ENCODE measurements at regions not wholly inside any gene's neighbourhood (a gene's known extent, or its start where the extent isn't known, plus 50 kb on each side); places are given as distances from the start of the nearest gene placed in this dataset.

- H3K4me3 ChIP-seq (ENCODE audit: control insufficient read depth, low read depth, low read length) = no peak overlapping the region
- TF ChIP-seq, protein P1, sequence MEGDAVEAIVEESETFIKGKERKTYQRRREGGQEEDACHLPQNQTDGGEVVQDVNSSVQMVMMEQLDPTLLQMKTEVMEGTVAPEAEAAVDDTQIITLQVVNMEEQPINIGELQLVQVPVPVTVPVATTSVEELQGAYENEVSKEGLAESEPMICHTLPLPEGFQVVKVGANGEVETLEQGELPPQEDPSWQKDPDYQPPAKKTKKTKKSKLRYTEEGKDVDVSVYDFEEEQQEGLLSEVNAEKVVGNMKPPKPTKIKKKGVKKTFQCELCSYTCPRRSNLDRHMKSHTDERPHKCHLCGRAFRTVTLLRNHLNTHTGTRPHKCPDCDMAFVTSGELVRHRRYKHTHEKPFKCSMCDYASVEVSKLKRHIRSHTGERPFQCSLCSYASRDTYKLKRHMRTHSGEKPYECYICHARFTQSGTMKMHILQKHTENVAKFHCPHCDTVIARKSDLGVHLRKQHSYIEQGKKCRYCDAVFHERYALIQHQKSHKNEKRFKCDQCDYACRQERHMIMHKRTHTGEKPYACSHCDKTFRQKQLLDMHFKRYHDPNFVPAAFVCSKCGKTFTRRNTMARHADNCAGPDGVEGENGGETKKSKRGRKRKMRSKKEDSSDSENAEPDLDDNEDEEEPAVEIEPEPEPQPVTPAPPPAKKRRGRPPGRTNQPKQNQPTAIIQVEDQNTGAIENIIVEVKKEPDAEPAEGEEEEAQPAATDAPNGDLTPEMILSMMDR (conservative IDR thresholded peaks at IDR 0.05; ENCODE audit: control insufficient read depth, insufficient read depth, low read depth, low read length) = no peak
- DNase-seq (ENCODE audit: low read depth) = no peak
Measured at GRCh38 chr12:132397152-132397933, 68.0 kb upstream of the GALNT9 start.

- DNase-seq (ENCODE audit: low read depth) = no peak
- no peak overlapping the region for H3K4me3 ChIP-seq (ENCODE audit: control insufficient read depth, low read depth, low read length)
- TF ChIP-seq, protein P1 (conservative IDR thresholded peaks at IDR 0.05; ENCODE audit: control insufficient read depth, insufficient read depth, low read depth, low read length) = no peak
Measured at GRCh38 chr12:132396657-132397056, 67.3 kb upstream of the GALNT9 start.

DNA sequence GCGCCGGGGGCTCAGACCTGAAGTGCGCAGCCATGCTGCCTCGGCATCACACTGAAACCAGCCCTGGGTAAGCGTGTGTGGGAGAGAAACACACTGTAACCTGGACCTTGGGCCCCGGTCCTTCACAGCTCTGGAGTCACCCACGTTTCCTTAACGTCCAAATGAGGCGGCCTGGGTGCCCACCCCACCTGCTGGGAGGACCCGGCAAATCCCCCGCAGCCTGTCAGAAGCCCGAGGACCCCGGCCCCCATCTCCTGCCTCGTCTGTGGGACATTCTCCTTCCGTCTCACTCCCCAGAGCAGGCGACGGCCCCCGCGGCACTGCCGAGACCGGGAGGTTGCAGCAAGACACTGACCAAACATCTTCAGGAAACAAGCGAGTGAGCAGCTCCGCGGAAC lies 66.5 kb upstream of the GALNT9 start:
- DNase-seq (ENCODE audit: low read depth) = no peak
- H3K4me3 ChIP-seq (ENCODE audit: control insufficient read depth, low read depth, low read length) = no peak overlapping the region

DNA sequence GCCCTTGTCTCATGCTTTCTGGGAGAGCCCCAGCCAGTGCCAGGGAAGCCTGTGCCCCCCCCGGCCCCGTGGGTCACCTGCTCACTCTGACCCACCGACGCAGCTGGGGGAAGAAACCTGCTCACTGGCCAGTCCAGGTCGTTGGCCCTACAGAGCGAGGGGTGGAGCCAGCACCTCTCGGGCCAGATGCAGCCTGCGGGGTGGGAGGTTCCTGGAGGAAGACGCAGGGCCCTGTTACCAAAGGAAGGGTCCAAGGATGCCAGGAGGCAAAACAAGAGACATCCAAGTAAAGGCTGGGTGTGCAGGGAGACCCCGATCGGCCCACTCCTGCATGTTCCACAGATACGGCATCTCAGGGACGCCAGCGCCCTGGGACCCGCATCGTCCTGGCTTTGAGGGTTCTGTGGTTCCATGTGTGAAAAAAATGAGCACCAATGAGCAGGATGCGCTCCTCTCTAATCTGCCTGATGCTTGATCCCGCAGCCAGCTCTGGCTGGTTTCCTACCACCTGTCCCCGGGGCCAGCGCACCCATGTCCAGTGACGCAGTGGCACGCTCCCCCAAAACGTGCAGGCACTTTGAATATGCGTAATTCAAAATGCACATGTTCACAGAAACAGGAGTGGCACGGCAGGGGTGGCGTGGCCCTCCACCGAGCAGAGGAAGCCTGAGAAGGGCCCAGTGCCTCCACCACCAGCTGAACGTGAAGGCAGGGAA lies 66.0 kb upstream of the GALNT9 start:
- DNase-seq (ENCODE audit: low read depth) = no peak
- H3K4me3 ChIP-seq (ENCODE audit: control insufficient read depth, low read depth, low read length) = no peak overlapping the region
- TF ChIP-seq, protein P1 (conservative IDR thresholded peaks at IDR 0.05; ENCODE audit: control insufficient read depth, insufficient read depth, low read depth, low read length) = no peak

More for the DNA sequence above, 66.5 kb upstream of the GALNT9 start:
- TF ChIP-seq, protein P1 (conservative IDR thresholded peaks at IDR 0.05; ENCODE audit: control insufficient read depth, insufficient read depth, low read depth, low read length) = no peak

- TF ChIP-seq, protein P1 (conservative IDR thresholded peaks at IDR 0.05; ENCODE audit: control insufficient read depth, insufficient read depth, low read depth, low read length) = no peak
- H3K4me3 ChIP-seq (ENCODE audit: control insufficient read depth, low read depth, low read length) = no peak overlapping the region
- DNase-seq (ENCODE audit: low read depth) = no peak
Measured at GRCh38 chr12:132393991-132394949, 64.9 kb upstream of the GALNT9 start.

- TF ChIP-seq, protein P1 (conservative IDR thresholded peaks at IDR 0.05; ENCODE audit: control insufficient read depth, insufficient read depth, low read depth, low read length) = no peak
- DNase-seq (ENCODE audit: low read depth) = no peak
- no peak overlapping the region for H3K4me3 ChIP-seq (ENCODE audit: control insufficient read depth, low read depth, low read length)
Measured at GRCh38 chr12:132393245-132393795, 63.9 kb upstream of the GALNT9 start.

Data from fibroblast of mammary gland (primary cell).